HG03439 (cell line): ENCODE measurements at regions not wholly inside any gene's neighbourhood (a gene's known extent, or its start where the extent isn't known, plus 50 kb on each side); places are given as distances from the start of the nearest gene placed in this dataset.

ENCODE experiments used
- ATAC-seq: cut with Tn5 transposase; IDR thresholded peaks from one replicate; pipeline ENCODE4 v1.9.1; 2021; ENCODE audit warnings: mild to moderate bottlenecking, moderate library complexity; ENCODE audit not compliant: unreplicated experiment

DNA sequence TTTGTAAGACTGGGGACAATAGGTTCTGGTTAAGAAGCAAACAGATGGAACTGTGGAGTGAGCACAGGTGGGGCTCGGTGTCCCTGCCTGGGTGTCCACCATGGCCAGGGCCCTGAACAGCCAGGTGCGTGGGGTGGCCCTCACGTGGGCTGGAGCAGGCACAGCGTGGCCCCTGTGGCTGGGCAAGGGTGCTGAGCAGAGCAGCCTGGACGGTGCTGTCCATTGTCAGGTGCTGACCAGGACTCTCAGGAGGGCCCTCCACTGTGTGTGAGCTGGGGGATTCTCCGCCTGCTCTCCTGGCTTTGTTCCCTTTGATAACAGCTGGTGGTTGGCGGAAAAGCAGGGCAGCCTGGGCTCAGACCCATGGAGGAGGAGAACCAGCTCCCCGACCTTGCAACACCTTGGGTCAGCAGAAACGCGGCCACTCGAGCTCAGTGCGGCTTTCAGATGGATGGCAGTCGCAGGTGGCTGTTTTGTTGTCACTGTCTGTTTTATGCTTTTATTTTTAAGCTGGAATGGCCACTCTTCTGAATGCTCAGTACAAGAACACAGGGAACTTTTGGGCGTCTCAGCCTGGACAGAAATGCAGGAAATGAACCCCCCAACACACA lies 273.9 kb upstream of the ADARB2 start:
- no peak for ATAC-seq

DNA sequence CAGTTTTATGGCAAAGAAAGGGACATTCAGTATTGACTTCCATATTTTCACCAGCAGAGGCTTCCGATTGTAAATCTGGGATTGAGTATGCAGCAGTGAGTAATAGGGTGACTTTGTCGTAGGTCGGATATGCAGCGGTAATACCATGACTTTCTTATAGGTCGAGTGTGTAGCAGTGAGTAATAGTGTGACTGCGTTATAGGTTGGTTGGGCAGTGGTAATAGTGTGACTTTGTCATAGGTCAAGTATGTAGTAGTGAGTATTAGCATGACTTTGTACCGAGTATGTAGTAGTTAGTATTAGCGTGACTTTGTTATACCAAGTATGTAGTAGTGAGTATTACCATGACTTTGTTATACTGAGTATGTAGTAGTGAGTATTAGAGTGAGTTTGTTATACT lies 268.2 kb upstream of the ADARB2 start:
- no peak for ATAC-seq

DNA sequence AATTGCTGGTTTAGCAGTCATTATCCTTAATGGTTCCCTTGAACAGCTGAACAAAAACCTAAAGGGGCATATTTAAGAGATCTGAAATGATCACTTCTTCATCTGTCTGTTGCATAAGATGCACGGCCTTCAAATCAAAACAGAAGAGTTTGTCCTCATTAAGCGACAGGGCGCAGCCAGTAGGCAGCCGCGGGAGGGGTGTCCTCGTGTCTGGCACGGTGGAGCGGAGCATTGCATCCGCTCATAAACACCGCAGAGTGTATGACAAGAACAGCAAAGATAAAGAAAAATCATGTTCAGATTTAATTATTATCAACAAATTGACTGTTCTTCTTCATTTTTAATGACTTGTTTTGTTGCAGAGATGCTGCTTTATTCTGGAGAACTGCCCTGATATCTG lies 255.6 kb upstream of the ADARB2 start:
- no peak for ATAC-seq

DNA sequence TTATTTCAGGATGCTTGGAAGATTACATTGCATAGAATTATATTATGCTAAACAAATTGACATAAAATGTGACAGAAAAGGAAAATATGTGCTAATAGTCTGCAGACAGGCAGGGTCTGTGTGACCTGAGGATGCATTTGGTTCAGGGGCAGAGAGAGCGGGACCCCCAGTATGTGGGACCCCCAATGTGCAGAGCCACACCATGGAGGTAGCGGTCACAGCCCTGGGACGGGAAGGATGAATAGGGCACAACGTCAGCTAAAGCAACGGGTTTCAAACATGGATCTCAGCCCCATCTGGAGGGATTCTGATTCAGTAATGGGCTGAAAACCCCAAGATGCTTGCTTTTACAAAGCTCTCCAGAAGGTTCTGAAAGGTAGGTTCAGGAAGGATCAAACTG lies 251.8 kb upstream of the ADARB2 start:
- ATAC-seq: no peak

DNA sequence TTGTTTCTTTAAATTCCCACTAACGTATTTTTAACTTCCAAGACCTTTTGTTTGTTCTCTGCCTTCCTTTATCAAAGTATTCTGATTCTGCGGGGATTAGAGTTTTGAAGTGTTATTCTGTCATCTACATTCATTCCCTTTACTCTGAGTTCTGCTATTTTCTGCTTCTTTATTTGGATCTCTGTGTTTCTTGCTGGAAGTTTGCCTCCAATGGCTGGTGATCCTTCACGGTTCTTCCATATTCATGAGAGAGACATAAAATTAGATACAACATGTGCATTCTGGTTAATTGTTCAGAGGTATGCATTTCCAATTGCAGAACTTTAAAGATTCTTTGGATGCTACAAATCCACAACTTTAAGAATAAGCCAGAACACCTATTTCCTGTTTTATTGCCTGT lies 244.7 kb upstream of the ADARB2 start:
- ATAC-seq: no peak

DNA sequence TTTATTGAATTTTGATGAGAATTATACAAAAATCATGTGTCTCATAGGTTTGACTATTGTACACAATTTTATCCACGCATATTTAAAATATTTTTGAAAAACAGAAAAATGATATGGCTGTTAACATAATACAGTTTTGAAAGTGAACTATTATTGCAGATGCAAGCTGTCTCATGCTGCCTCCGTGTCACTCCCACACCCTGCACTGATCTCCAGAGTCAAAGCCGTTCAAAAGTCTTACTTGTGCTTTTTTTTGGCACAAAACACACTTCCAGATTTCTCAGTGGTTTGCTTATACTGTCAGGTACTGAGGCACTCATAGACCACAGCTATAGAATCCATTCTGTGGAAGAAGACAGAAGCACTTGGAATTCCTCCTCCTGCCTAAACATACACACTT lies 243.1 kb upstream of the ADARB2 start:
- no peak for ATAC-seq

DNA sequence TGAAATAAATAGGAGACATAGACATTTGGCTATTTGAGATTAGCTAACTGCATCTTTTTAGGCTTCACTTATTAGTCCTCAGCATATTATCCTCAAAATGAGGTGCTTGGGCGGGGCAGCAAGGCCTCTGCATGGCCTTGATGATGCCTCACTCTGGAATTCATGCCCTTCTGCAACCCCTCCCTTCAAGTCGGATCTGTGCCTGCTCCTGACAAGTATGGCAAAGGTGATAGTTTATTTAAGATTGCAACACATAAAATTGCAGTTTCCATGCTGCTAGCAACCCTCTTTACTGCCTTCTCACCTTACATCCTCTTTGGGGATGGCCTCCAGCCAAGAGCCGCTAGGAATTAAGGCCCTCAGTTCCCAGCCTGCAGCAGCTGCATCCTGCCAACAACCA lies 241.3 kb upstream of the ADARB2 start:
- no peak for ATAC-seq

DNA sequence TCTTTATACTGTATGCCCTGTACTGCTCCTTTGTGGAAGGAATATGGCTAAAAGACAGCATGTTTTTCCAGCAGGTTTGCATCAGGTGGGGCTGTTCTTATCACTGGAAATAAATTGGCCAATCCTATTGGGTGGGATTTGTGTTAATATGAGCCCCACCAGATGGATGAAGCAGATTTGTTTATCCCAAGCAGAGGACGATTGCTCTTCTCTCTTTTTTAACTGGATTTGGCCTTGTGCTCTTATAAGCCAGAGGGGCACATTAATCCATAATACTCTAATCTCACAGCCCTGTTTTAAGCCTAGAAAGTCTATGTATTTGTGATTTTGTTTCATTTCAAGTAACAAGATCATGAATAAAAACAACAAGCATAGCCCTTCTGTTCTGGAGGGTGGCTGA lies 240.1 kb upstream of the ADARB2 start:
- no peak for ATAC-seq

DNA sequence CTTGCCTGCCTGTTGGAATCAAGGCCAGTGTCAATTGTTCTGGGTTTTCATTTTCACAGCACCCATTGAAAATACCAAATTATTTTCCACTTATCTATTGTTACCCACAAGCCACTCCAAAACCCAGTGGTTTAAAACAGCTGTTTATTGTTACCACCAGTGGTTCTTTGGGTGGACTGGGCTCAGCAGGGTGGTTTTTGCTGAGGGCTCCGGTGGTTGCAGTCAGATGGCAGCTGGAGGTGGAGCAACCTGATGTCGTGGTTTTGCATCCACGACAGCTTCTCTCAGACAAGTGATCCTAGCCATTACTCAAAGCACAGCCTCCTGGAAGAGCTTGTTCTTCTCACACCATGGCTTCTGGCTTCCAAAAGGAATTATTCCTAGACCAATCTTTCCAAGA lies 235.1 kb upstream of the ADARB2 start:
- ATAC-seq: no peak

DNA sequence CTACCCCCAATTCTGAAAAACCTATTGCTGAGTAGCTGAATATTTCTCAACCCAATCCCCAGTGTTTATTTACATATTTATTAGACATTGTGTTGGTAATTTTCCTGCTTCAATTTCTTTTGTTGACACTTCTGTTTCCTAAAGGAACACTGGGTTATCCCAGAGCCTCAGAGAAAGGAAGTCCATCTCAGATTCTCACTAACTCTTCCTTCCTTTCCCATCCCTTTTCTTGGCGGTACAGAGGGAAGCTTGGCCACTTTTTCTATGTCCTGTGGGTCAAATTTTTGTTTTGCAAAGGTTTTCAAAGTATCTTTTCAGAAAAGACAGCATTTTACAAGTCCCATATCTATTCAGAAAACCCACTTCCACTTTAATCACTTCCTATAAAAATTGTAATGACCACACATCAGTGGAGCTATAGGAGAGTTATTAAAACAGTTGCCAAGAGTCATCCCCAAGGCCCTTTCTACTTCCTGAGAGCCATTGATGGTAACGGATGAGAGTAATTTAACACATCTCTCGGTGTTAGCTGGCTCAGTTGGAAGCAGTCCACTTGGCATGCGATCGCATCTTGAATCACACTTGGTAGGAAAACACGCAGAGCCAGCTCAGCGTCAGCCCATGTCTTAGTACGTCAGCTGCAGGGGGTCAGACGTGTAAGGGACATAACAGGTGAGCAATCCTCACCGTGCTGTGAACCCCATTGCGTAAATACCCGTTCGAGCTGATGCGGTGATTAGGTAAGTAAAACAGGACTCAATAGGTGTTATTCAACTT lies 231.1 kb upstream of the ADARB2 start:
- ATAC-seq: no peak

DNA sequence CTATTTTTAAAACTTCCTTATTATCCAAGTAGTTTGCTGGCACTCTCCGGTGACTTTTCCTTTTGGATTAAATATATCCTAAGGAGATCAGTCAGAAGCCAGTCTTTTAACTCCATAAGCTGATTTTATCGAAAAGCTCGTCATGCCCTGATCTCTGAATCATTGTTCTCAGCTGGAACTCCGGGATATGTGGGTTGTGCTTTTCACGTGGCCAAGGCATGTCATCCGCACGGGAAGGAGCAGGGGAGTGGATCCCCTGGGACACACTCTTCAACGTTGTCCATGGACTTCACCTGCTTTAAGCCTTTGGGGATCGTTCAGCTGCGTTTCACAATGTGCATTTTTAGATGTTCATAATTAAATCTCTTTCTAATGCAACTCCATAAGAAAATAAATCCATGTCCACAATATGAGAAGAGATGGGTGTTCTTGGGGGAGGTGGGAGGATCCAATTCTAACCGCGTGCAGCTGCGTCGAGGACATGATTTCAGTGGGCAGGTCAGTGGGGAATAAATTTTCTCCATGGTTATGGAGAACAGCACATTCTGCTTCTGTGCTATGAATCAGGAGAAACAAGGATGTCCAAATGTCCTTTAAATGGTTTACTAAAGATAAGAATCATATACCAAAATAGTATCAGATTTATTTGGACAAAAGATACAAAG lies 229.5 kb upstream of the ADARB2 start:
- ATAC-seq: no peak

DNA sequence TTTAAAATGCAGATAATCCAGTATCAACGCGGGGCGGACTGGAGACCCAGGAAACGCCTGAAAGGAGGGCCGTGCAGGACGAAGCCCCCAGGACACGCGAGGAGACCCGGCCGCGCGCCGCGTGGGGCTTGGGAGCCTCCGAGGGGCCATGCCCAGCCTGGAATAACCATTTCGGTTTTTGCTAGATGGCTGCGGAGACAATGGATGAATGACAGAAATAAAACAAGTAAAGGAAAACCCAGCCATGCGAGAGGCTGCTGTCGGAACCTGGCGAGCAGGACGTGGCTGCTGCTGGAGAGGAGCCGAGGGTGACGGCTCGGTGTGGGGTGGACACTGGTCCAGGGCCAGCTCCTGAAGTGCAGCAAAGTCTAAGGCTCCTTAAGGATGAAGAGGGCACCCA lies 227.2 kb upstream of the ADARB2 start:
- no peak for ATAC-seq

DNA sequence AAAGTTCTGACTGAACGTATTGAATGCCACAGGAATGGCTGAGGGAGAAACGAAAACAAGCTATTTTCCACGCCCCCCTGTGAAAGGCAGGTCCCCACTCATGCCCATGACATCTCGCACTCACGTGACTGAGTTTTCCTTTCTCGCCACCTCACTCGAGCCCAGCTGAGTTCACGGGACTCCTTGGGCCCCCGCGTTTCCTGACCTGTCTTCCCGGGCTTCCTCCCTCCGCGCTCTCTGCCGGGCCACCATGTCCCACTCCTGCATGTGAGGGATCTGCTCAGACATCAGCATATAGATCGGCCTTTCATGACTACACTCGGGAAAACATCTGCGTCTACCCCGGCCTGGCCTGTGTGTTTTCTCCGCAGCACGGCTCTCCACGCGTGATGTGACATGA lies 226.0 kb upstream of the ADARB2 start:
- no peak for ATAC-seq

DNA sequence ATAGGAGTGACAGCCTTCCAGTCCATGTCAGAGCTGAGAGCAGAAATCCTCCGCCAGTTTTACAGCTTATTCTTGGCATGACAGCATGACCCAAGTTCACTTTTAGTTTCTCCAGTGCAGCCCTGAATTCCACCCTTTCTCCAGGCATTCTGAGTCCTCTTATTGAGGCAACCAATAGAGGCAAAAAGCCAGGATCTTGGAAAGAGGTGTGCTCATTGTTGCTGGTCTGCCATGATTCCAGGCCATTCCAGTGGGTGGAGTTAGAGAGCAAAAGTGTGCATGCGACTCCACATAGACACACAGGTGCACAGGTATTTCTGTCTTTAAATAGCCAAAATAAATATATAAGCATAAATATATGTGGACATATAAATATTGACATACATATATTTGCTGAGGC lies 224.7 kb upstream of the ADARB2 start:
- ATAC-seq: no peak

DNA sequence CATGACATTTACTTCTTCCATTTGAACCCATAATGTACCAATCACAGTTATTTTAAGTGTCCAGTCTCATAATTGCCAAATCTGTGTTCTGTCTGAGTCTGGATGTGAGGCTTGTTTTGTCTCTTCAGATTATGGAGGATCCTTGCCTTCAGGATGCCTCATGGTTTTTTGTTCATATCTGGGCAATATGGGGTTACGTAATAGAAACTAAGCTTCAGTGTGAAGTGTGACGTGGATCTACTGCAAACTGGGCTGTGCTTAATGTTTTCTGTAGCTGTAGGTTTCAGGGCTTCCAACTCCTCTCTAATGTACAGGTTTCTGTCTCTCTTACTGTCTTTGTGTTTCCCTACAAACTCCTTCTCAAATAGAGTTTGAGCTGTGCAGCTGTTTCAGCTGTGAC lies 223.7 kb upstream of the ADARB2 start:
- ATAC-seq: no peak

DNA sequence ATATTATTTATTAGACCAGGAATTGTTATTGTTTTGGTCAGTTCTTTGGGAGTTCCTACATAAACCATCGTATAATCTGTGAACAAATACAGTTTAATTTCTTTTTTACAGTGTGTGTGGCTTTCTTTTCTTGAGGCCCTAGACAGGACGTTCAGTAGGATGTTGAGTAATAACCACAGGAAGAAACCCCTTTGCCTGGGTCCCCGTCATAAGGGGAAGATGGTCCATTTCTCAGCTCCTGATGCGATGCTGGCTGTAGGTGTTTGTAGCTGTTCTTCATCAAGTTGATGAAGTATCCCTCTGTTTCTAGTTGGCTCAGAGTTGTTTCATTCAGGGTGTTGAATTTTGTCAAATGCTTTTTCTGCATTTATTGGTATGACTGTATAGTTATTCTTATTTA lies 219.7 kb upstream of the ADARB2 start:
- no peak for ATAC-seq

DNA sequence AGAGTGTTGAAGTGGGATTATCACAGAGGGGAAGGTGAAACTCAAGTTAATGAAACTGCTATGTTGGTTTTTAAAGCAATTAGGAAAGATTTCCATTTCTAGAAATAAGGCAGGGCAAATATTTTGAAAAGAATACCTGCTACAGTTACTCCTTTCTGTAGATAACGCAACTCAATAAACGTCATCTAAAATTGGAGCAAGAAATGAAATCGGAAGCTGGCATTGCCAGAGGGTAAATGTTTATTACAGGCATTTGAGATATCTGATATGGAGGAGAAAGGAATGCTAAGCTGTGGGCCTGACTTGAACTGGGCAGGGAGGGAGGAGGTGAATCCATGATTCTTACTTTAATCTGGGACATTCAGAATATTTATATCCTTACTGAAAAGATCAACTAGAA lies 217.0 kb upstream of the ADARB2 start:
- no peak for ATAC-seq

DNA sequence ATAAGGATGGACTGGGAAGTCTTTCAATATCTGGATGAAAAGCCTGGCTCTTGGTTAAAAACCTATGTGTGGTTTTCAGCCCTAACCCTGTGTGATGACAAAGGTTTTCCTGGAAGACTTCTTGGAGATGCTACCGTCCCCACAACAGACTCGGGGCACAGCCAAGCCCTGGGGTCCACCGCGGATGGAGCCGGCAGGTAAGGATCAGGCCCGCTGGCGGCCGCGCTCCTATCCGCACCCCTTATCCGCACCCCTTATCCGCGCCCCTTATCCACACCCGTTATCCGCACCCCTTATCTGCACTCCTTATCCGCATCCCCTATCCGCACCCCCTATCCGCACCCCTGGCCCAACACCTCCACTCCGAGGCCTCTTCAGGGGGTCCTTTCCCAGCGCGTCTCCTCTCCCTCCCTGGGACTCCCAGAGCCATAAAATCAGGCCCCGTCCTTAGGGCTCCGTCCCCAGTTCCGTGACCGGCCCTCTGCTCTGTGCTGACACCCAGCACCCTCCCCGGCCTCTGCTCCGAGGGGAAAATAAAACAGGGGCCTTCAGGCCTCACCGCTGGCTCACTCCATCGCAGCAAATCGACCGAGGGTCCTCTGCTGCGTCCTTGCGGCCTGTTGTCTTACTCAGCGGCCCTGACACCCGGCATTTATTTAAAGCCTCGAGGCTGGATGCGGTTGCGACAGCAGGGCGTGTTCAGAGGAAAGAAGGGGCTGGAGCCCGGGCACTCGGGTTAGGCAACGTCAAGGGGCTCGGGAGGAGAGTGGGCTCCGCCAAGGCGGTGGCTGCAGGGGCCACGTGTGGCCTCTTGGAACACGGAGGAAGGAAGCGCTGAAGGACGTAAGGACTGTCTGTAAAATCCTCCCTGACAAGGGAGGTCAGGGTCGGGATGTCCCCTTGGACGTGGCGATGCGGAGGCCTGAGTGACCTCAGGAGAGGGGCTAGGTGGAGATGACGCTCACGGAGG lies 215.1 kb upstream of the ADARB2 start:
- ATAC-seq: no peak

DNA sequence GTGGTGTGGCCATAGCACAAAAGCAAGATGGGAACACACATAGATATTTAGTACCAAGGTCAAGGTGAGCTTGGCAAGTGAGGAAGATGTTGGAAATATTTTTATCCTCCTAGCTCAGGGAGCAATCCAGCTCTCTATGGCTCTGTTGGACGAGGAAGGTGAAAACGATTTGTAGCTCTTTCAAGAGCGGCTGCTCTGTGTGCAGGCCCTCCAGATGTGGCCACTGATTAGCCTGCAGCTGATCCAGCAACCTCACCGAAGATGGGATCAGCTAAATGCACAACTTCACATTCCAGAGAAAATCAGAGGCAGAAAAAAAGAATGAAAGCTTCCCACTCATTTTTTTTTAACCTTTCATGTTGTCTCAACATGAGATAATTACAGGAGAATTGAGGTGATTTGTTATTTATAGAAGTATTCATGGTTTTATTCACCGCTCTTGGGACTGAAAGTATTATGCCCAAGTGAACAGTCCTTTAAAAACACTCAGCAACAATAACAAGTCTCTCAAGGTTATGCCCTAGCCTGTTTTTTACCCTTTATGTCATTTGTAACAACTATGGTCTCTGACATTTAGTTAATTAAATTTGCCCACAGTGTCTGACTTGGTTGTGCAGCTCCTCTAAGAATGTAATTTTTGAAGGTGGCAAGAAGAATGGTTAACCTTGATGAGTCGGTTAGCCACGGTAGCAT lies 213.6 kb upstream of the ADARB2 start:
- ATAC-seq: no peak

DNA sequence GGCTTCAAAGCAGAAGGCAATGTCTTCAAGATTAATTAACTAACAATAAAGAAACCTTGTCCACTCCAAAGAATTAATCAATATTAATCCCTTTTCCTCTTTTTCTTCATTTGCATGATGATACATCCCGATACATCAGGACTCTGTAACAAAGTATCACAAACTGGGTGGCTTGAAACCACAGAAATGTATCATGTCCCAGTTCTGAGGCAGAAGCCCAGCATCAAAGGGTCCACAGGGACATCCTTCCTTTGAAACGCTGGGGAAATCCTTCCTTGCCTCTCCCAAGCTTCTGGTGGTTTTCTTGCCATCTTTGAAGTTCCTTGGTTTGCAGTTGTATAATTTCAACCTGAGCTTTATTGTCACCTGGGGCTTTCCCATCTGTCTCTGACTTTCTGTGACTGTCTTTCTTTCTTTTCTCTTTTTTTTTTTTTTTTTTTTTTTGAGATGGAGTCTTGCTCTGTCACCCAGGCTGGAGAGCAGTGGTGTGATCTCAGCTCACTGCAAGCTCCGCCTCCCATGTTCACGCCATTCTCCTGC lies 210.2 kb upstream of the ADARB2 start:
- ATAC-seq: no peak
